ENCODE measurements at regions not wholly inside any gene's neighbourhood (a gene's known extent, or its start where the extent isn't known, plus 50 kb on each side); places are given as distances from the start of the nearest gene placed in this dataset.

GRCh38 chr16:85253084-85253941 is 141.0 kb upstream of the CIBAR2 start:
- Histone ChIP-seq H3K27me3 (no peaks in the 10 kb centered on the region), H3K27ac (no peak overlapping the region), H3K9me3 (no peaks in the 10 kb centered on the region), H3K4me1 (no peaks in the 10 kb centered on the region), H3K4me3 (no peak overlapping the region), H3K36me3 (no peaks in the 10 kb centered on the region)
- intact Hi-C loops (cut with DNase I; ENCODE audit: low total_unique reads): loop anchor here (10.0 kb wide), 1 partner anchor 139 kb away; the partner anchor contains the start of gene CIBAR2
- DNase-seq: peak in 1 of 2 donors; percentile 53
- TF ChIP-seq POLR2A (IDR thresholded peaks at IDR 0.05): no peak
- TF ChIP-seq, protein P1, sequence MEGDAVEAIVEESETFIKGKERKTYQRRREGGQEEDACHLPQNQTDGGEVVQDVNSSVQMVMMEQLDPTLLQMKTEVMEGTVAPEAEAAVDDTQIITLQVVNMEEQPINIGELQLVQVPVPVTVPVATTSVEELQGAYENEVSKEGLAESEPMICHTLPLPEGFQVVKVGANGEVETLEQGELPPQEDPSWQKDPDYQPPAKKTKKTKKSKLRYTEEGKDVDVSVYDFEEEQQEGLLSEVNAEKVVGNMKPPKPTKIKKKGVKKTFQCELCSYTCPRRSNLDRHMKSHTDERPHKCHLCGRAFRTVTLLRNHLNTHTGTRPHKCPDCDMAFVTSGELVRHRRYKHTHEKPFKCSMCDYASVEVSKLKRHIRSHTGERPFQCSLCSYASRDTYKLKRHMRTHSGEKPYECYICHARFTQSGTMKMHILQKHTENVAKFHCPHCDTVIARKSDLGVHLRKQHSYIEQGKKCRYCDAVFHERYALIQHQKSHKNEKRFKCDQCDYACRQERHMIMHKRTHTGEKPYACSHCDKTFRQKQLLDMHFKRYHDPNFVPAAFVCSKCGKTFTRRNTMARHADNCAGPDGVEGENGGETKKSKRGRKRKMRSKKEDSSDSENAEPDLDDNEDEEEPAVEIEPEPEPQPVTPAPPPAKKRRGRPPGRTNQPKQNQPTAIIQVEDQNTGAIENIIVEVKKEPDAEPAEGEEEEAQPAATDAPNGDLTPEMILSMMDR (IDR thresholded peaks at IDR 0.05): peak; percentile 74 to 86 (median 78)

DNA sequence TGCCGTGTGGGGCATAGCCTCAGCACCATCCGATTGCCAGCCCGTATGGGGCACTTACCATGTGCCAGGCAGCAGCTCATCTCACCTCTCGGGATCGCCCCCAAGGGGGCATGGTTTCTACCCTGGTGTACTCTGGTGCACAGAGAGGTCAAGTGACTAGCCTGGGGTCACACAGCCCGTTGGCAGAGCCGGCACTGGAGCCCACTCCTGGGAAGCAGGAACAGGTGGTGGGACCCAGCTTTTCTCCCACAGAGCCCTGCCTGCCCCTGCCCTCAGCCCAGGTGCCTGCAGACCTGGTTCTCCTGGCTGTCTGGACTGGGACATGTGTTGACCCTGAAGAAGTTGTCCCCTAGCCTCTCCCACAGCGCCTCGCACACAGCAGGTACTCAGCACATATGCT is 141.8 kb upstream of the CIBAR2 start:
- TF ChIP-seq, protein P1 (IDR thresholded peaks at IDR 0.05): no peak
- no peak for TF ChIP-seq POLR2A (IDR thresholded peaks at IDR 0.05)
- intact Hi-C loops (cut with DNase I; ENCODE audit: low total_unique reads): loop anchor here (10.0 kb wide), 1 partner anchor 139 kb away; the partner anchor contains the start of gene CIBAR2
- no peaks in the 10 kb centered on the region for H3K9me3 ChIP-seq
- no peaks in the 10 kb centered on the region for H3K4me1 ChIP-seq
- no peak for DNase-seq
- H3K27ac ChIP-seq: no peak overlapping the region
- H3K4me3 ChIP-seq: no peak overlapping the region
- H3K27me3 ChIP-seq: no peaks in the 10 kb centered on the region
- no peaks in the 10 kb centered on the region for H3K36me3 ChIP-seq

DNA sequence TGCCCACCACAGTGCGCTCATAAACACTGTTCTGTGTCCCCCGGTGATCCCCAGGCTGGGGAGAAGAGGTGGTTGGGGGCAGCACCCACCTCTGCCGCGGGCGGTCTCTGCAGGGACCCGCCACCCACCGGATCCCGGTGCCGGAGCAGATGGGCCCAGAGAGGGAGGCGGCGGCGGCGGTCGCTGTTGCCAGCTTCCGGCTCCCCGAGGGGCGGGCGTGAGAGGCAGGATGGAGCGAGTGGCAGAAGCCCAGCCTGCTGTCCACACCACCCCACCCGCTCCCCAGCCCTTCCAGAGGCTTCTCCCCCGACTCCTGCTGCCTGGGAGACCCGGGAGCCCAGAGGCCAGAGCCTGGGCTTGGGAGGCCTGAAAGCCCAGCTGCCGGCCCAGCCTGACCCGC is 142.6 kb upstream of the CIBAR2 start:
- TF ChIP-seq, protein P1 (IDR thresholded peaks at IDR 0.05): no peak
- no peak for TF ChIP-seq POLR2A (IDR thresholded peaks at IDR 0.05)
- intact Hi-C loops (cut with DNase I; ENCODE audit: low total_unique reads): loop anchor here (10.0 kb wide), 1 partner anchor 140 kb away; the partner anchor contains the start of gene CIBAR2
- Histone ChIP-seq H3K4me1 (no peaks in the 10 kb centered on the region), H3K27me3 (no peaks in the 10 kb centered on the region), H3K9me3 (no peaks in the 10 kb centered on the region), H3K4me3 (no peak overlapping the region), H3K27ac (no peak overlapping the region), H3K36me3 (no peaks in the 10 kb centered on the region)
- DNase-seq: no peak

- H3K36me3 ChIP-seq: no peaks in the 10 kb centered on the region
- H3K27ac ChIP-seq: no peak overlapping the region
- DNase-seq: no peak
- H3K9me3 ChIP-seq: no peaks in the 10 kb centered on the region
- no peaks in the 10 kb centered on the region for H3K4me1 ChIP-seq
- intact Hi-C loops (cut with DNase I; ENCODE audit: low total_unique reads): loop anchor here (10.0 kb wide), 1 partner anchor 141 kb away; the partner anchor contains the start of gene CIBAR2
- H3K27me3 ChIP-seq: no peaks in the 10 kb centered on the region
- TF ChIP-seq, protein P1 (IDR thresholded peaks at IDR 0.05): no peak
- no peak for TF ChIP-seq POLR2A (IDR thresholded peaks at IDR 0.05)
- no peak overlapping the region for H3K4me3 ChIP-seq
These were observed 143.5 kb upstream of the CIBAR2 start for GRCh38 chr16:85255777-85256176.

- TF ChIP-seq, protein P1 (IDR thresholded peaks at IDR 0.05): no peak
- no peak for TF ChIP-seq POLR2A (IDR thresholded peaks at IDR 0.05)
- Histone ChIP-seq H3K27me3 (no peaks in the 10 kb centered on the region), H3K27ac (no peak overlapping the region), H3K4me3 (no peak overlapping the region), H3K4me1 (no peaks in the 10 kb centered on the region), H3K36me3 (no peaks in the 10 kb centered on the region), H3K9me3 (no peaks in the 10 kb centered on the region)
- no peak for DNase-seq
- intact Hi-C loops (cut with DNase I; ENCODE audit: low total_unique reads): loop anchor here (10.0 kb wide), 1 partner anchor 141 kb away; the partner anchor contains the start of gene CIBAR2
These were observed 144.0 kb upstream of the CIBAR2 start for GRCh38 chr16:85256190-85256739.

Measured in uterus (tissue), 3 donors.